NB4 (cell line): ENCODE measurements at regions not wholly inside any gene's neighbourhood (a gene's known extent, or its start where the extent isn't known, plus 50 kb on each side); places are given as distances from the start of the nearest gene placed in this dataset.

ENCODE experiments used
- DNase-seq: peaks from one replicate; pipeline ENCODE4 v3.0.0; 2010; ENCODE audit warnings: low read depth
- H3K4me3 ChIP-seq: one replicate; pipeline ENCODE4 v1.5.1; 2011; ENCODE audit warnings: mild to moderate bottlenecking, low read depth, low read length, moderate library complexity
- CTCF ChIP-seq: IDR thresholded peaks from one replicate; pipeline ENCODE4 v1.5.1; 2012; ENCODE audit warnings: low read depth, low read length
- MAX ChIP-seq: IDR thresholded peaks from 2 replicates; pipeline ENCODE4 v1.6.1; 2011; ENCODE audit warnings: low read depth, low read length
- MYC ChIP-seq: IDR thresholded peaks from 2 replicates; pipeline ENCODE4 v1.6.1; 2011; ENCODE audit warnings: low read depth, low read length
- POLR2A ChIP-seq: IDR thresholded peaks from 2 replicates; pipeline ENCODE4 v1.6.1; 2011; ENCODE audit warnings: mild to moderate bottlenecking; ENCODE audit not compliant: insufficient read length; ENCODE audit errors: extremely low read depth

- no peak overlapping the region for H3K4me3 ChIP-seq
- TF ChIP-seq MYC (no peak), MAX (no peak), CTCF (no peak), POLR2A (no peak)
- no peak for DNase-seq
Measured at GRCh38 chr3:22621205-22621809, 581.8 kb upstream of the UBE2E2 start.

- no peak for DNase-seq
- H3K4me3 ChIP-seq = no peak overlapping the region
- no peak for TF ChIP-seq CTCF
- no peak for TF ChIP-seq POLR2A
- TF ChIP-seq MAX = no peak
- no peak for TF ChIP-seq MYC
Measured at GRCh38 chr3:22627993-22628499, 575.1 kb upstream of the UBE2E2 start.

- no peak for DNase-seq
- H3K4me3 ChIP-seq = no peak overlapping the region
- TF ChIP-seq CTCF (no peak), MYC (no peak), POLR2A (no peak), MAX (no peak)
Measured at GRCh38 chr3:22632536-22632935, 570.6 kb upstream of the UBE2E2 start.

- no peak overlapping the region for H3K4me3 ChIP-seq
- DNase-seq = no peak
- TF ChIP-seq POLR2A = no peak
- no peak for TF ChIP-seq MAX
Measured at GRCh38 chr3:22634433-22634832, 568.7 kb upstream of the UBE2E2 start.

GRCh38 chr3:22659651-22660475 lies 543.3 kb upstream of the UBE2E2 start:
- no peak overlapping the region for H3K4me3 ChIP-seq
- TF ChIP-seq MYC (no peak), CTCF (no peak), MAX (no peak), POLR2A (no peak)
- no peak for DNase-seq

GRCh38 chr3:22660606-22661005 lies 542.5 kb upstream of the UBE2E2 start:
- no peak overlapping the region for H3K4me3 ChIP-seq
- TF ChIP-seq POLR2A (no peak), MAX (no peak), MYC (no peak), CTCF (no peak)
- no peak for DNase-seq
